Fibroblast of lung (primary cell): ENCODE measurements at regions not wholly inside any gene's neighbourhood (a gene's known extent, or its start where the extent isn't known, plus 50 kb on each side); places are given as distances from the start of the nearest gene placed in this dataset.

Experiments
- DNase-seq, 2 donors: peaks; one replicate each; pipeline versions ENCODE4 v3.0.0 to v3.0.0-alpha.2; 2010; ENCODE audit warnings: low read depth in 2 of 2
- H2AFZ ChIP-seq: 2 replicates; pipeline ENCODE4 v1.5.1; 2012; ENCODE audit warnings: low read length, control low read depth, inconsistent platforms
- H3K27ac ChIP-seq: 2 replicates; pipeline ENCODE4 v1.5.1; 2011; ENCODE audit warnings: low read length, control low read depth; ENCODE audit not compliant: insufficient read depth
- H3K27me3 ChIP-seq: 2 replicates; pipeline ENCODE4 v1.5.1; 2011; ENCODE audit warnings: mild to moderate bottlenecking, low read length; ENCODE audit not compliant: control insufficient read depth, insufficient read depth
- H3K36me3 ChIP-seq: 2 replicates; pipeline ENCODE4 v1.5.1; 2011; ENCODE audit warnings: low read length; ENCODE audit not compliant: control insufficient read depth, insufficient read depth
- H3K4me1 ChIP-seq: 2 replicates; pipeline ENCODE4 v1.5.1; 2011; ENCODE audit warnings: low read length; ENCODE audit not compliant: control insufficient read depth, insufficient read depth; ENCODE audit errors: extremely low read depth
- H3K4me2 ChIP-seq: 2 replicates; pipeline ENCODE4 v1.5.1; 2011; ENCODE audit warnings: low read length, control low read depth; ENCODE audit not compliant: insufficient read depth; ENCODE audit errors: extremely low read depth
- H3K4me3 ChIP-seq, 4 experiments: fragments of 200-600 bp in 1 of 4; sonication (generic) in 1 of 4; replicated peaks in 1 of 4; 2 replicates each; pipeline ENCODE4 v1.5.1; 2011 to 2016; ENCODE audit warnings: low read length in 4 of 4, low read depth in 3 of 4, mild to moderate bottlenecking in 3 of 4, control low read depth in 2 of 4, inconsistent platforms in 1 of 4, mixed read lengths in 1 of 4; ENCODE audit not compliant: insufficient read depth in 1 of 4; ENCODE audit errors: control extremely low read depth in 1 of 4
- H3K79me2 ChIP-seq: 2 replicates; pipeline ENCODE4 v1.5.1; 2012; ENCODE audit warnings: mild to moderate bottlenecking, low read length, inconsistent platforms; ENCODE audit not compliant: control insufficient read depth, insufficient read depth
- H3K9ac ChIP-seq: 2 replicates; pipeline ENCODE4 v1.5.1; 2011; ENCODE audit warnings: mild to moderate bottlenecking, low read length, control low read depth; ENCODE audit not compliant: insufficient read depth
- H3K9me3 ChIP-seq: 2 replicates; pipeline ENCODE4 v1.5.1; 2012; ENCODE audit warnings: low read depth, low read length; ENCODE audit not compliant: control insufficient read depth, insufficient read depth
- H4K20me1 ChIP-seq: 2 replicates; pipeline ENCODE4 v1.5.1; 2011; ENCODE audit warnings: low read length; ENCODE audit not compliant: control insufficient read depth, insufficient read depth; ENCODE audit errors: extremely low read depth
- EZH2 ChIP-seq: IDR thresholded peaks from 2 replicates; pipeline ENCODE4 v1.5.1; 2012; ENCODE audit warnings: low read length, control low read depth, mild to moderate bottlenecking; ENCODE audit errors: missing control alignments
- TF ChIP-seq, protein P1 (sequence below), 2 donors: IDR thresholded peaks in 1 of 2; conservative IDR thresholded peaks in 1 of 2; 1 replicate in 1 of 2; 2 replicates in 1 of 2; pipeline ENCODE4 v1.5.1; 2011 to 2012; ENCODE audit warnings: low read length in 2 of 2, control low read depth in 1 of 2, inconsistent platforms in 1 of 2, low read depth in 1 of 2, mild to moderate bottlenecking in 1 of 2

DNA sequence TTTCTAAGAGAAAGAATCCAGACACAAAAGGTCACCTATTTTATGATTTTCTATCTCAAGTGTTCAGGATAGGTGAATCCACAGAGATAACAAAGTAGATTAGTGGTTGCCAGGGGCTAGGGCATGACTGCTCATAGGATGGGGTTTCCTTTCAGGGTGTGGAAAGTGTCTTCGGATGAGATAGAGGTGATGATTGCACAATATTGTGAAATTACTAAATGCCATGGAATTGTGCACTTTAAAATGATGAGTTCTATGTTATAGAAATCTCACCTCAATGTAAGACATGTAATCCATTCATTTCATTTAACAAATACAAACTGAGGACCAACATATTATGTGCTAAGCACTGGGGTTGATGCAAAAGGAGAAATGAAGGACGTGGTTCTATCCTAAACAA lies 76.4 kb upstream of the GALNT17 start:
- no peak overlapping the region for H2AFZ ChIP-seq
- H3K79me2 ChIP-seq, result no peaks in the 10 kb centered on the region
- H4K20me1 ChIP-seq, result no peaks in the 10 kb centered on the region
- H3K27ac ChIP-seq, result no peak overlapping the region
- DNase-seq, result no peak
- H3K4me1 ChIP-seq, result no peaks in the 10 kb centered on the region
- H3K9ac ChIP-seq, result no peak overlapping the region
- no peak overlapping the region for H3K4me2 ChIP-seq
- no peaks in the 10 kb centered on the region for H3K36me3 ChIP-seq
- TF ChIP-seq, protein P1, sequence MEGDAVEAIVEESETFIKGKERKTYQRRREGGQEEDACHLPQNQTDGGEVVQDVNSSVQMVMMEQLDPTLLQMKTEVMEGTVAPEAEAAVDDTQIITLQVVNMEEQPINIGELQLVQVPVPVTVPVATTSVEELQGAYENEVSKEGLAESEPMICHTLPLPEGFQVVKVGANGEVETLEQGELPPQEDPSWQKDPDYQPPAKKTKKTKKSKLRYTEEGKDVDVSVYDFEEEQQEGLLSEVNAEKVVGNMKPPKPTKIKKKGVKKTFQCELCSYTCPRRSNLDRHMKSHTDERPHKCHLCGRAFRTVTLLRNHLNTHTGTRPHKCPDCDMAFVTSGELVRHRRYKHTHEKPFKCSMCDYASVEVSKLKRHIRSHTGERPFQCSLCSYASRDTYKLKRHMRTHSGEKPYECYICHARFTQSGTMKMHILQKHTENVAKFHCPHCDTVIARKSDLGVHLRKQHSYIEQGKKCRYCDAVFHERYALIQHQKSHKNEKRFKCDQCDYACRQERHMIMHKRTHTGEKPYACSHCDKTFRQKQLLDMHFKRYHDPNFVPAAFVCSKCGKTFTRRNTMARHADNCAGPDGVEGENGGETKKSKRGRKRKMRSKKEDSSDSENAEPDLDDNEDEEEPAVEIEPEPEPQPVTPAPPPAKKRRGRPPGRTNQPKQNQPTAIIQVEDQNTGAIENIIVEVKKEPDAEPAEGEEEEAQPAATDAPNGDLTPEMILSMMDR (conservative IDR thresholded peaks at IDR 0.05 in 1 of 2, IDR thresholded peaks at IDR 0.05 in 1 of 2; ENCODE audit: low read depth in 1 of 2, low read length in 2 of 2), result no peak
- TF ChIP-seq EZH2, result no peak
- H3K27me3 ChIP-seq, result no peaks in the 10 kb centered on the region
- no peaks in the 10 kb centered on the region for H3K9me3 ChIP-seq
- no peak overlapping the region for H3K4me3 ChIP-seq

DNA sequence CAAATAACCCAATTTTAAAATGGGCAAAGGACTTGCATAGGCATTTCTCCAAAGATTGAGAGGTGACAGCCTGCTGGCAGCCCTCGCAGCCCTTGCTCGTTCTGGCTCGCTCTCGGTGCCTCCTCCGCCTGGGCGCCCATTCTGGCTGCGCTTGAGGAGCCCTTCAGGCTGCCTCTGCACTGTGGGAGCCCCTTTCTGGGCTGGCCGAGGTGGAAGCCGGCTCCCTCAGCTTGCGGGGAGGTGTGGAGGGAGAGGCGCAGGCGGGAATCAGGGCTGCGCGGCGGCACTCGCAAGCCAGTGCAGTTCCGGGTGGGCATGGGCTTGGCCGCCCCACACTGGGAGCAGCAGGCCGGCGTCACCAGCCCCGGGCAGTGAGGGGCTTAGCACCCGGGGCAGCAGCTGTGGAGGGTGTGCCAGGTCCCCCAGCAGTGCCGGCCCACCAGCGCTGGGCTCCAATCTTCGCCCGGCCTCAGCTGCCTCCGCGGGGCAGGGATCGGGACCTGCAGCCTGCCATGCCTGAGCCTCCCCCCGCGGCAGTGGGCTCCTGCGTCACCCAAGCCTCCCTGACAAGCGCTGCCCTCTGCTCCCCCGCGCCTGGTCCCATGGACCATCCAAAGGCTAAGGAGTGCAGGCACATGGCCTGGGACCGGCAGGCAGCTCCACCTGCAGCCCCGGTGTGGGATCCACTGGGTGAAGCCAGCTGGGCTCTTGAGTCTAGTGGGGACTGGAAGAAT lies 54.0 kb upstream of the GALNT17 start:
- Histone ChIP-seq H2AFZ (no peak overlapping the region), H3K4me2 (no peak overlapping the region), H3K36me3 (no peaks in the 10 kb centered on the region), H4K20me1 (no peaks in the 10 kb centered on the region), H3K9me3 (no peaks in the 10 kb centered on the region), H3K27ac (no peak overlapping the region), H3K4me3 (no peak overlapping the region), H3K79me2 (no peaks in the 10 kb centered on the region), H3K9ac (no peak overlapping the region), H3K27me3 (no peaks in the 10 kb centered on the region), H3K4me1 (no peaks in the 10 kb centered on the region)
- DNase-seq, result no peak
- TF ChIP-seq, protein P1 (conservative IDR thresholded peaks at IDR 0.05 in 1 of 2, IDR thresholded peaks at IDR 0.05 in 1 of 2; ENCODE audit: low read depth in 1 of 2, low read length in 2 of 2), result no peak
- no peak for TF ChIP-seq EZH2
